HL-60 (cell line): ENCODE measurements at regions not wholly inside any gene's neighbourhood (a gene's known extent, or its start where the extent isn't known, plus 50 kb on each side); places are given as distances from the start of the nearest gene placed in this dataset.

Experiments used
- DNase-seq, 2 experiments: peaks; one replicate each; pipeline ENCODE4 v3.0.0-alpha.2; 2010 to 2020; ENCODE audit warnings: low read depth in 1 of 2, low spot score in 1 of 2
- H3K27ac ChIP-seq: fragments of 250-450 bp; sonication (Bioruptor Pico); replicated peaks from 2 replicates; pipeline ENCODE4 v1.5.1; 2020; ENCODE audit warnings: mild to moderate bottlenecking, moderate library complexity
- H3K27me3 ChIP-seq: fragments of 250-450 bp; sonication (Bioruptor Pico); 2 replicates; pipeline ENCODE4 v1.5.1; 2021; ENCODE audit warnings: mild to moderate bottlenecking, moderate library complexity; ENCODE audit not compliant: insufficient read depth, poor library complexity, severe bottlenecking
- H3K4me3 ChIP-seq: replicated peaks from 2 replicates; pipeline ENCODE4 v1.5.1; 2011; ENCODE audit warnings: mild to moderate bottlenecking, control low read depth, low read length; ENCODE audit not compliant: insufficient read depth
- CTCF ChIP-seq: IDR thresholded peaks from one replicate; pipeline ENCODE4 v1.5.1; 2011; ENCODE audit warnings: low read length, control low read depth, inconsistent platforms; ENCODE audit not compliant: insufficient read depth
- GABPA ChIP-seq: IDR thresholded peaks from 2 replicates; pipeline ENCODE4 v1.6.1; 2012; ENCODE audit warnings: low read depth
- POLR2AphosphoS5 ChIP-seq: IDR thresholded peaks from 2 replicates; pipeline ENCODE4 v1.6.1; 2012; ENCODE audit warnings: low read depth
- REST ChIP-seq: IDR thresholded peaks from 2 replicates; pipeline ENCODE4 v1.6.1; 2012; ENCODE audit warnings: low read depth; ENCODE audit not compliant: insufficient replicate concordance
- SPI1 ChIP-seq: IDR thresholded peaks from 2 replicates; pipeline ENCODE4 v1.6.1; 2012; ENCODE audit warnings: low read depth, mild to moderate bottlenecking, borderline replicate concordance

GRCh38 chr9:28332648-28333047, 759.4 kb upstream of the C9orf72 start:
- no peaks in the 10 kb centered on the region for H3K27me3 ChIP-seq
- TF ChIP-seq POLR2AphosphoS5 (no peak), GABPA (no peak), SPI1 (no peak)
- no peak for DNase-seq
- no peak overlapping the region for H3K4me3 ChIP-seq
- no peak overlapping the region for H3K27ac ChIP-seq

GRCh38 chr9:28341913-28342312, 768.6 kb upstream of the C9orf72 start:
- no peak overlapping the region for H3K4me3 ChIP-seq
- no peak for DNase-seq
- TF ChIP-seq SPI1 = no peak
- TF ChIP-seq CTCF = no peak
- H3K27me3 ChIP-seq = no peaks in the 10 kb centered on the region
- H3K27ac ChIP-seq = no peak overlapping the region

GRCh38 chr9:28342815-28343338, 769.6 kb upstream of the C9orf72 start:
- no peak overlapping the region for H3K4me3 ChIP-seq
- DNase-seq = no peak
- no peak for TF ChIP-seq CTCF
- TF ChIP-seq REST = no peak
- no peak for TF ChIP-seq GABPA
- no peak for TF ChIP-seq POLR2AphosphoS5
- no peak for TF ChIP-seq SPI1
- H3K27me3 ChIP-seq = no peaks in the 10 kb centered on the region
- no peak overlapping the region for H3K27ac ChIP-seq

- TF ChIP-seq GABPA (no peak), SPI1 (no peak)
- Histone ChIP-seq H3K27ac (no peak overlapping the region), H3K27me3 (no peaks in the 10 kb centered on the region), H3K4me3 (no peak overlapping the region)
- DNase-seq = no peak
Measured at GRCh38 chr9:28363151-28363562, 789.9 kb upstream of the C9orf72 start.

- TF ChIP-seq GABPA (no peak), POLR2AphosphoS5 (no peak), SPI1 (no peak), CTCF (no peak), REST (no peak)
- Histone ChIP-seq H3K27ac (no peak overlapping the region), H3K27me3 (no peaks in the 10 kb centered on the region), H3K4me3 (no peak overlapping the region)
- DNase-seq = no peak
Measured at GRCh38 chr9:28365020-28365640, 791.8 kb upstream of the C9orf72 start.
